K562 (cell line): ENCODE measurements at regions not wholly inside any gene's neighbourhood (a gene's known extent, or its start where the extent isn't known, plus 50 kb on each side); places are given as distances from the start of the nearest gene placed in this dataset.

ENCODE experiments used
- ATAC-seq: fragments of 200-7000 bp; cut with Tn5 transposase; 3 replicates; pipeline ENCODE4 v1.9.1; 2020; ENCODE audit warnings: moderate library complexity
- BruUV-seq: library from RNA; stranded (reverse); fragments of 400-500 nt; replicated peaks from 2 replicates; lab custom pipeline; 2021; lab: Mats Ljungman, UMichigan
- CTCF ChIA-PET: fragments of 300-600 bp; formaldehyde crosslinking; extraction: SDS; loops from one replicate; lab custom pipeline; 2021; ENCODE audit warnings: low intra/inter-chr PET ratio; lab: Yijun Ruan, JAX
- POLR2A ChIA-PET: fragments of 300-600, 350-650 bp; sonication (Branson Sonifier 250); formaldehyde crosslinking; extraction: SDS; loops from one replicate; lab custom pipeline; 2021; ENCODE audit warnings: antibody characterized with exemption, inconsistent platforms; lab: Yijun Ruan, JAX
- DNase-seq, 4 experiments: peaks; one replicate each; pipeline versions ENCODE4 v3.0.0 to v3.0.0-alpha.2; 2011 to 2018; ENCODE audit warnings: low spot score in 3 of 4, mixed read lengths in 3 of 4; ENCODE audit errors: extremely low read depth in 1 of 4
- FAIRE-seq: peaks from 2 replicates; lab custom pipeline; 2011; peaks lifted over from hg19 to GRCh38; lab: Jason Lieb, UNC
- H2AFZ ChIP-seq: 2 replicates; pipeline ENCODE4 v1.6.0; 2011; ENCODE audit warnings: low read depth, low read length, control low read depth, inconsistent platforms
- H3K27ac ChIP-seq: fragments of 200-600 bp; 3 replicates; pipeline ENCODE4 v1.8.0; 2011; ENCODE audit warnings: low read depth, mild to moderate bottlenecking, control low read depth, inconsistent platforms, low read length, moderate library complexity, mixed read lengths; ENCODE audit errors: extremely low read depth
- H3K27me3 ChIP-seq, 2 experiments: fragments of 300-600 bp in 1 of 2; 2 replicates in 1 of 2; 3 replicates in 1 of 2; pipeline versions ENCODE4 v1.6.0 to v1.8.0; 2011; ENCODE audit warnings: inconsistent platforms in 2 of 2, low read length in 2 of 2, mild to moderate bottlenecking in 1 of 2, mixed read lengths in 1 of 2, moderate library complexity in 1 of 2; ENCODE audit not compliant: control insufficient read depth in 2 of 2, insufficient read depth in 2 of 2
- H3K36me3 ChIP-seq: fragments of 300-600 bp; 3 replicates; pipeline ENCODE4 v1.8.0; 2011; ENCODE audit warnings: mild to moderate bottlenecking, low read length, inconsistent platforms; ENCODE audit not compliant: control insufficient read depth, insufficient read depth
- H3K4me1 ChIP-seq, 2 experiments: fragments of 200-600 bp in 1 of 2; replicated peaks in 1 of 2; 2 replicates in 1 of 2; 3 replicates in 1 of 2; pipeline versions ENCODE4 v1.5.1 to v1.8.0; 2011; ENCODE audit warnings: inconsistent platforms in 2 of 2, low read length in 2 of 2, mild to moderate bottlenecking in 1 of 2, mixed read lengths in 1 of 2, moderate library complexity in 1 of 2; ENCODE audit not compliant: control insufficient read depth in 2 of 2, insufficient read depth in 2 of 2
- H3K4me2 ChIP-seq: 2 replicates; pipeline ENCODE4 v1.6.1; 2011; ENCODE audit warnings: low read length, control low read depth, inconsistent platforms, mixed read lengths; ENCODE audit not compliant: insufficient read depth
- H3K4me3 ChIP-seq: fragments of 200-600 bp; sonication (generic), shearing (Covaris generic); 2 replicates; pipeline ENCODE4 v1.5.1; 2016; ENCODE audit warnings: control low read depth, inconsistent platforms
- H3K79me2 ChIP-seq: fragments of 200-600 bp; 3 replicates; pipeline ENCODE4 v1.8.0; 2011; ENCODE audit warnings: low read length, inconsistent platforms; ENCODE audit not compliant: control insufficient read depth, insufficient read depth
- H3K9ac ChIP-seq, 2 experiments: 2 replicates each; pipeline versions ENCODE4 v1.6.0 to v1.6.1; 2011; ENCODE audit warnings: low read depth in 2 of 2, low read length in 2 of 2, control low read depth in 1 of 2, inconsistent platforms in 1 of 2, mild to moderate bottlenecking in 1 of 2, mixed read lengths in 1 of 2; ENCODE audit not compliant: insufficient read depth in 1 of 2
- H3K9me1 ChIP-seq: one replicate; pipeline ENCODE4 v1.6.0; 2011; ENCODE audit warnings: inconsistent platforms, mild to moderate bottlenecking, low read length, moderate library complexity; ENCODE audit not compliant: control insufficient read depth, insufficient read depth
- H3K9me3 ChIP-seq: replicated peaks from 2 replicates; pipeline ENCODE4 v1.5.1; 2011; ENCODE audit warnings: low read depth, low read length, inconsistent platforms; ENCODE audit not compliant: control insufficient read depth, insufficient read depth
- H4K20me1 ChIP-seq: replicated peaks from 2 replicates; pipeline ENCODE4 v1.6.1; 2011; ENCODE audit warnings: low read length, inconsistent platforms, mixed read lengths; ENCODE audit not compliant: control insufficient read depth, insufficient read depth
- MAFG ChIP-seq: fragments of 450-650 bp; conservative IDR thresholded peaks from 2 replicates; pipeline ENCODE4 v1.6.1; 2016; ENCODE audit warnings: missing genetic modification characterization, missing compliant biosample characterization
- MEF2D ChIP-seq: conservative IDR thresholded peaks from 2 replicates; pipeline ENCODE4 v1.6.1; 2016; ENCODE audit warnings: low read depth, missing genetic modification characterization, missing compliant biosample characterization
- SRSF3 ChIP-seq: fragments of 200-400 bp; formaldehyde crosslinking; IDR thresholded peaks from 2 replicates; pipeline ENCODE4 v1.6.1; 2016; ENCODE audit warnings: mild to moderate bottlenecking, low read length, moderate library complexity; ENCODE audit not compliant: insufficient read depth
- TBL1XR1 ChIP-seq, 2 experiments: IDR thresholded peaks; 2 replicates each; pipeline ENCODE4 v1.6.1; 2012; ENCODE audit warnings: improper control_type of control experiment in 2 of 2, low read length in 2 of 2, mild to moderate bottlenecking in 1 of 2
- ZBTB33 ChIP-seq: sonication (generic); formaldehyde crosslinking; IDR thresholded peaks from 2 replicates; pipeline ENCODE4 v1.8.1; 2023; ENCODE audit warnings: mild to moderate bottlenecking, missing genetic modification reagents
- ZFPM2 ChIP-seq: fragments of 250-450 bp; sonication (Bioruptor Pico); IDR thresholded peaks from 2 replicates; pipeline ENCODE4 v1.5.1; 2022; ENCODE audit warnings: mild to moderate bottlenecking
- WGBS: fragments of 100-300 bp; shearing (Covaris generic); methylation state at CpG from one replicate; pipeline ENCODE4 v1.1.6; 2016; ENCODE audit warnings: low coverage, mixed read lengths; ENCODE audit not compliant: insufficient coverage; ENCODE audit errors: missing lambda C conversion rate; 5-methylcytosine and 5-hydroxymethylcytosine counted together
- in situ Hi-C: fragments of 300-500 bp; cut with MboI; formaldehyde crosslinking; loops from 4 replicates; pipeline ENCODE4 v1.15.0; 2018; ENCODE audit warnings: inconsistent platforms, mixed read lengths
- intact Hi-C: fragments of 100-400 bp; cut with micrococcal nuclease; formaldehyde crosslinking; loops from 2 replicates; pipeline ENCODE4 v1.14.2; 2022

DNA sequence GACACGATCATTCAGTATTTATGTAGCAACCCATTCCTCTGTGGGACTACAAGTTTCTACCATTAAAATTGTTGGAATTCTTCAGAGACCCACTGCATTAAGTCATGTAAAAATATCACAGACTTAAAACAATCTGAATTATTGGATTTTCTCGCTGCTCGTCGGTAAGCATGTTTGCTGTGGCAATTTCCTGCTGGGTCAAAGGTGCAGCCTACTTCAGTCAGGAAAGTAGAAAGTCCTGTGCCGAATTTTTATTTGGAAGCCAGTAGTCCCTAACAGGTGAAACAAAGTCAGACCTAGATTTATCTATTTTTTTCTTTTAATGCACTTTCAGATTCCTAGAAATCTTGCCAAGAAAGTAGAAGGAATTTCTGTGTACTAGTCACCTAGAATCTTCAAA lies 110.4 kb upstream of the MYL2 start:
- DNase-seq (no peak), ATAC-seq (no peak), FAIRE-seq (no peak)
- Histone ChIP-seq H4K20me1 (no peaks in the 10 kb centered on the region), H3K9me3 (no peaks in the 10 kb centered on the region), H3K4me1 (peaks cover 0 to 4% of the 10 kb centered on the region in 2 experiments; a peak in 1 of 5 replicates), H2AFZ (no peak overlapping the region), H3K27ac (no peak overlapping the region), H3K27me3 (peaks cover 4 to 26% of the 10 kb centered on the region in 2 experiments; a peak in 4 of 5 replicates), H3K9me1 (no peaks in the 10 kb centered on the region), H3K9ac (no peak overlapping the region)
- CTCF ChIA-PET = no interaction called here
- in situ Hi-C loops = no loop called here
- intact Hi-C loops = no loop called here
- POLR2A ChIA-PET = interaction anchor here (0.5 kb wide), 1 partner anchor 655 kb away, joined by 3 read pairs; the partner anchor contains the start of genes ACAD10 and BRAP
- no peak for TF ChIP-seq ZFPM2 (CRISPR knock-in tag)
- no peak for TF ChIP-seq TBL1XR1 (IDR thresholded peaks at IDR 0.05; ENCODE audit: low read length in 2 of 2)
- no peak for TF ChIP-seq MAFG (tag)
- no peak for TF ChIP-seq MEF2D
- no peak for TF ChIP-seq ZBTB33 (CRISPR knock-in tag)
- TF ChIP-seq SRSF3 = no peak
- TF ChIP-seq, all 486 proteins: peak for 0
- Histone ChIP-seq H3K79me2 (no peaks in the 10 kb centered on the region), H3K36me3 (no peaks in the 10 kb centered on the region), H3K4me3 (no peak overlapping the region), H3K4me2 (no peak overlapping the region)
- 0% methylated on average over 5 of the region's 5 CpGs for WGBS
- BruUV-seq = no TSS peak
